GM12864 (cell line): ENCODE measurements at regions not wholly inside any gene's neighbourhood (a gene's known extent, or its start where the extent isn't known, plus 50 kb on each side); places are given as distances from the start of the nearest gene placed in this dataset.

Source experiments
- DNase-seq: peaks from one replicate; pipeline ENCODE4 v3.0.0-alpha.2; 2011; ENCODE audit warnings: low read depth
- H3K4me3 ChIP-seq: 2 replicates; pipeline ENCODE4 v1.5.1; 2011; ENCODE audit warnings: mild to moderate bottlenecking, low read depth, low read length, control low read depth
- CTCF ChIP-seq: IDR thresholded peaks from 2 replicates; pipeline ENCODE4 v1.5.1; 2011; ENCODE audit warnings: low read depth, mild to moderate bottlenecking, moderate library complexity, low read length, control low read depth, inconsistent platforms; ENCODE audit errors: missing control alignments

GRCh38 chr2:8211384-8211783 lies 470.5 kb upstream of the ID2 start:
- no peak for TF ChIP-seq CTCF
- DNase-seq, result no peak
- H3K4me3 ChIP-seq, result no peak overlapping the region

GRCh38 chr2:8212239-8212638 lies 469.6 kb upstream of the ID2 start:
- H3K4me3 ChIP-seq, result no peak overlapping the region
- no peak for DNase-seq
- no peak for TF ChIP-seq CTCF

- H3K4me3 ChIP-seq, result no peak overlapping the region
- no peak for TF ChIP-seq CTCF
- DNase-seq, result no peak
Observed at GRCh38 chr2:8214036-8214615, 467.7 kb upstream of the ID2 start.

GRCh38 chr2:8215159-8215863 lies 466.5 kb upstream of the ID2 start:
- no peak for DNase-seq
- TF ChIP-seq CTCF, result no peak
- H3K4me3 ChIP-seq, result no peak overlapping the region

GRCh38 chr2:8215982-8216381 lies 465.9 kb upstream of the ID2 start:
- TF ChIP-seq CTCF, result no peak
- H3K4me3 ChIP-seq, result no peak overlapping the region
- no peak for DNase-seq

- H3K4me3 ChIP-seq, result no peak overlapping the region
- TF ChIP-seq CTCF, result no peak
- DNase-seq, result no peak
Observed at GRCh38 chr2:8216397-8216796, 465.5 kb upstream of the ID2 start.

GRCh38 chr2:8217468-8218030 lies 464.3 kb upstream of the ID2 start:
- no peak overlapping the region for H3K4me3 ChIP-seq
- no peak for TF ChIP-seq CTCF
- DNase-seq, result no peak
